SK-N-SH (cell line): ENCODE measurements at regions not wholly inside any gene's neighbourhood (a gene's known extent, or its start where the extent isn't known, plus 50 kb on each side); places are given as distances from the start of the nearest gene placed in this dataset.

ENCODE experiments used
- CTCF ChIA-PET: fragments of 300-600, 350-600 bp; formaldehyde crosslinking; extraction: SDS; loops from one replicate; lab custom pipeline; 2021; lab: Yijun Ruan, JAX
- POLR2A ChIA-PET: fragments of 350-600 bp; sonication (Branson Sonifier 250); formaldehyde crosslinking; extraction: SDS; loops from one replicate; lab custom pipeline; 2020; ENCODE audit warnings: antibody characterized with exemption, inconsistent platforms; lab: Yijun Ruan, JAX
- DNase-seq: peaks from one replicate; pipeline ENCODE4 v3.0.0; 2012
- H2AFZ ChIP-seq: fragments of 200-600 bp; sonication (generic); 2 replicates; pipeline ENCODE4 v1.8.1; 2016; ENCODE audit warnings: antibody characterized with exemption, mild to moderate bottlenecking, low read depth
- H3F3A ChIP-seq: fragments of 200-600 bp; sonication (generic); replicated peaks from 2 replicates; pipeline ENCODE3; 2016; ENCODE audit warnings: antibody characterized with exemption, mild to moderate bottlenecking; ENCODE audit not compliant: insufficient read depth
- H3K27ac ChIP-seq, 2 experiments: fragments of 200-500 bp in 1 of 2; fragments of 200-600 bp in 1 of 2; sonication (Bioruptor generic) in 1 of 2; sonication (generic), shearing (Covaris generic) in 1 of 2; 2 replicates each; pipeline versions ENCODE4 v1.5.1 to v1.6.1; 2014 to 2016; ENCODE audit warnings: low read depth in 2 of 2, inconsistent platforms in 1 of 2, low read length in 1 of 2, mild to moderate bottlenecking in 1 of 2, mixed read lengths in 1 of 2
- H3K27me3 ChIP-seq: fragments of 200-600 bp; sonication (generic), shearing (Covaris generic); 2 replicates; pipeline ENCODE4 v1.6.1; 2016; ENCODE audit warnings: mixed run types; ENCODE audit not compliant: insufficient read depth
- H3K36me3 ChIP-seq, 2 experiments: fragments of 200-500 bp in 1 of 2; fragments of 200-600 bp in 1 of 2; sonication (Bioruptor generic) in 1 of 2; sonication (generic) in 1 of 2; replicated peaks in 1 of 2; 2 replicates each; pipeline versions ENCODE3 to v1.5.1; 2014 to 2016; ENCODE audit warnings: low read length in 1 of 2, mild to moderate bottlenecking in 1 of 2; ENCODE audit not compliant: insufficient read depth in 2 of 2, control insufficient read depth in 1 of 2
- H3K4me1 ChIP-seq, 2 experiments: fragments of 200-500 bp in 1 of 2; fragments of 200-600 bp in 1 of 2; sonication (Bioruptor generic) in 1 of 2; sonication (generic), shearing (Covaris generic) in 1 of 2; 2 replicates each; pipeline versions ENCODE4 v1.5.1 to v1.6.1; 2014 to 2016; ENCODE audit warnings: low read depth in 1 of 2, low read length in 1 of 2, mixed run types in 1 of 2; ENCODE audit not compliant: insufficient read depth in 2 of 2, control insufficient read depth in 1 of 2
- H3K4me2 ChIP-seq: fragments of 200-600 bp; sonication (generic), shearing (Covaris generic); 2 replicates; pipeline ENCODE4 v1.6.1; 2017; ENCODE audit warnings: mixed run types
- H3K4me3 ChIP-seq, 2 experiments: fragments of 200-500 bp in 1 of 2; fragments of 200-600 bp in 1 of 2; sonication (Bioruptor generic) in 1 of 2; sonication (generic), shearing (Covaris generic) in 1 of 2; 2 replicates each; pipeline versions ENCODE4 v1.5.1 to v1.8.1; 2014 to 2016; ENCODE audit warnings: low read depth in 2 of 2, inconsistent platforms in 1 of 2, low read length in 1 of 2, mild to moderate bottlenecking in 1 of 2, mixed read lengths in 1 of 2, moderate library complexity in 1 of 2
- H3K79me2 ChIP-seq: fragments of 200-600 bp; sonication (generic); 2 replicates; pipeline ENCODE4 v1.8.1; 2017; ENCODE audit warnings: mild to moderate bottlenecking; ENCODE audit not compliant: insufficient read depth
- H3K9ac ChIP-seq: fragments of 200-600 bp; sonication (generic); 2 replicates; pipeline ENCODE4 v1.6.1; 2017; ENCODE audit warnings: mixed run types
- H3K9me2 ChIP-seq: fragments of 200-600 bp; sonication (generic); 2 replicates; pipeline ENCODE4 v1.6.1; 2017; ENCODE audit warnings: mixed run types
- H3K9me3 ChIP-seq: fragments of 200-600 bp; sonication (generic); 2 replicates; pipeline ENCODE4 v1.6.1; 2017; ENCODE audit warnings: mixed run types, mild to moderate bottlenecking, moderate library complexity
- H4K20me1 ChIP-seq: fragments of 200-600 bp; sonication (generic); 2 replicates; pipeline ENCODE4 v1.6.1; 2017; ENCODE audit warnings: mild to moderate bottlenecking, mixed run types; ENCODE audit not compliant: insufficient read depth
- CHD2 ChIP-seq: fragments of 150-350 bp; IDR thresholded peaks from 2 replicates; pipeline ENCODE4 v1.6.1; 2018; ENCODE audit warnings: low read length; ENCODE audit not compliant: partially characterized antibody
- EP300 ChIP-seq, 2 experiments: IDR thresholded peaks; 2 replicates each; pipeline versions ENCODE4 v1.4.0 to v1.6.1; 2012; ENCODE audit warnings: borderline replicate concordance in 1 of 2, low read depth in 1 of 2, low read length in 1 of 2
- FOSL2 ChIP-seq: IDR thresholded peaks from 2 replicates; pipeline ENCODE4 v1.4.0; 2012; ENCODE audit warnings: low read depth, mild to moderate bottlenecking, moderate library complexity, borderline replicate concordance
- FOXM1 ChIP-seq: IDR thresholded peaks from 2 replicates; pipeline ENCODE4 v1.4.0; 2012; ENCODE audit warnings: low read depth, mild to moderate bottlenecking
- GABPA ChIP-seq: IDR thresholded peaks from 2 replicates; pipeline ENCODE4 v1.4.0; 2012; ENCODE audit warnings: low read depth, mild to moderate bottlenecking
- GATA2 ChIP-seq: sonication (generic); formaldehyde crosslinking; IDR thresholded peaks from 2 replicates; pipeline ENCODE4 v1.5.0; 2020; ENCODE audit warnings: mild to moderate bottlenecking, missing genetic modification reagents
- MXI1 ChIP-seq: IDR thresholded peaks from 2 replicates; pipeline ENCODE4 v1.6.1; 2012; ENCODE audit warnings: mild to moderate bottlenecking, low read depth, low read length, improper control_type of control experiment
- NRF1 ChIP-seq: IDR thresholded peaks from 2 replicates; pipeline ENCODE4 v1.6.1; 2012; ENCODE audit warnings: low read depth, mild to moderate bottlenecking, low read length
- POLR2AphosphoS5 ChIP-seq: IDR thresholded peaks from 2 replicates; pipeline ENCODE4 v1.6.1; 2012; ENCODE audit warnings: low read depth, low read length
- RAD21 ChIP-seq: IDR thresholded peaks from 2 replicates; pipeline ENCODE4 v1.6.1; 2012; ENCODE audit warnings: mild to moderate bottlenecking, low read length
- RCOR1 ChIP-seq: fragments of 150-350 bp; IDR thresholded peaks from 2 replicates; pipeline ENCODE4 v1.6.1; 2017; ENCODE audit warnings: antibody characterized with exemption, low read length
- RFX5 ChIP-seq: IDR thresholded peaks from 2 replicates; pipeline ENCODE4 v1.6.1; 2012; ENCODE audit warnings: mild to moderate bottlenecking, improper control_type of control experiment, low read length
- SIN3A ChIP-seq: IDR thresholded peaks from 2 replicates; pipeline ENCODE4 v1.6.1; 2012; ENCODE audit warnings: low read depth, mild to moderate bottlenecking, low read length, moderate library complexity, borderline replicate concordance
- SMC3 ChIP-seq: IDR thresholded peaks from 2 replicates; pipeline ENCODE4 v1.6.1; 2012; ENCODE audit warnings: low read depth, low read length, improper control_type of control experiment
- YY1 ChIP-seq: IDR thresholded peaks from 2 replicates; pipeline ENCODE4 v1.4.0; 2012; ENCODE audit warnings: low read depth, mild to moderate bottlenecking
- WGBS: methylation state at CpG from one replicate; pipeline ENCODE4 v1.1.6; 2017; ENCODE audit warnings: low lambda C conversion rate; 5-methylcytosine and 5-hydroxymethylcytosine counted together
- TF ChIP-seq, protein P1 (sequence below): IDR thresholded peaks from 2 replicates; pipeline ENCODE4 v1.4.0; 2012; ENCODE audit warnings: low read depth
- TF ChIP-seq, protein P2 (sequence below): fragments of 150-350 bp; IDR thresholded peaks from 2 replicates; pipeline ENCODE4 v1.6.1; 2017; ENCODE audit warnings: antibody characterized with exemption, low read length, low read depth, borderline replicate concordance
- TF ChIP-seq, protein P3 (sequence below): IDR thresholded peaks from 2 replicates; pipeline ENCODE4 v1.6.1; 2012; ENCODE audit warnings: mild to moderate bottlenecking, low read depth, low read length, moderate library complexity
- TF ChIP-seq, protein P4 (sequence below): IDR thresholded peaks from 2 replicates; pipeline ENCODE4 v1.4.0; 2012; ENCODE audit warnings: low read depth, borderline replicate concordance
- TF ChIP-seq, protein P5 (sequence below): fragments of 150-350 bp; IDR thresholded peaks from 2 replicates; pipeline ENCODE4 v1.6.1; 2016; ENCODE audit warnings: mild to moderate bottlenecking, low read depth, low read length
- TF ChIP-seq, protein P6 (sequence below): IDR thresholded peaks from 2 replicates; pipeline ENCODE4 v1.4.0; 2012; ENCODE audit warnings: low read depth, borderline replicate concordance

DNA sequence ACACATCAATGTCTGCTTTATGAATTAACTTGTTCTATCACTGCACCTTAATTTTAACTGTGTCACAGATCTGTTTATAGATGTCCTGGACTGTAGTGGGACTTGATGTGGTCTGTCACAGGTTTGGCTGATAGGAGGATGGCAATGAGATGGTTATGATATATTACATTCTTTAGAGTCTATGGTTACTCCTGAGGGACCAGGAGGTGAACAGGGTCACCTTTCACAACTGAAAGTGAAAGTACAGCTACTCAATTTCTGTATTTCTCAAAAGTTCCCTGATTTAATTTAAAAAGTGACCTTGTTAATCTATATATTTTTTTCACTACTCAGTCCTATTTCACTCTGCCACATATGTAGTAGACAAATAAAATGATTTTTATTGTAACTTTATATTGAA is 1284.1 kb upstream of the GYPC start:
- no peak for DNase-seq
- CTCF ChIA-PET = no interaction called here
- Histone ChIP-seq H3K79me2 (no peaks in the 10 kb centered on the region), H2AFZ (no peak overlapping the region), H3K4me1 (no peaks in the 10 kb centered on the region), H3K4me2 (no peak overlapping the region), H4K20me1 (no peaks in the 10 kb centered on the region), H3K4me3 (no peak overlapping the region), H3K27ac (no peak overlapping the region), H3K27me3 (no peaks in the 10 kb centered on the region), H3K9me2 (no peaks in the 10 kb centered on the region), H3K9ac (no peak overlapping the region), H3F3A (no peaks in the 10 kb centered on the region), H3K9me3 (no peaks in the 10 kb centered on the region), H3K36me3 (no peaks in the 10 kb centered on the region)
- TF ChIP-seq, protein P1, sequence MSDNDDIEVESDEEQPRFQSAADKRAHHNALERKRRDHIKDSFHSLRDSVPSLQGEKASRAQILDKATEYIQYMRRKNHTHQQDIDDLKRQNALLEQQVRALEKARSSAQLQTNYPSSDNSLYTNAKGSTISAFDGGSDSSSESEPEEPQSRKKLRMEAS = no peak
- TF ChIP-seq RFX5 (no peak), SIN3A (no peak), RCOR1 (no peak), FOXM1 (no peak), RAD21 (no peak), SMC3 (no peak), CHD2 (no peak), POLR2AphosphoS5 (no peak), YY1 (no peak), FOSL2 (no peak)
- TF ChIP-seq, protein P2, sequence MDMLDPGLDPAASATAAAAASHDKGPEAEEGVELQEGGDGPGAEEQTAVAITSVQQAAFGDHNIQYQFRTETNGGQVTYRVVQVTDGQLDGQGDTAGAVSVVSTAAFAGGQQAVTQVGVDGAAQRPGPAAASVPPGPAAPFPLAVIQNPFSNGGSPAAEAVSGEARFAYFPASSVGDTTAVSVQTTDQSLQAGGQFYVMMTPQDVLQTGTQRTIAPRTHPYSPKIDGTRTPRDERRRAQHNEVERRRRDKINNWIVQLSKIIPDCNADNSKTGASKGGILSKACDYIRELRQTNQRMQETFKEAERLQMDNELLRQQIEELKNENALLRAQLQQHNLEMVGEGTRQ = no peak
- POLR2A ChIA-PET = no interaction called here

DNA sequence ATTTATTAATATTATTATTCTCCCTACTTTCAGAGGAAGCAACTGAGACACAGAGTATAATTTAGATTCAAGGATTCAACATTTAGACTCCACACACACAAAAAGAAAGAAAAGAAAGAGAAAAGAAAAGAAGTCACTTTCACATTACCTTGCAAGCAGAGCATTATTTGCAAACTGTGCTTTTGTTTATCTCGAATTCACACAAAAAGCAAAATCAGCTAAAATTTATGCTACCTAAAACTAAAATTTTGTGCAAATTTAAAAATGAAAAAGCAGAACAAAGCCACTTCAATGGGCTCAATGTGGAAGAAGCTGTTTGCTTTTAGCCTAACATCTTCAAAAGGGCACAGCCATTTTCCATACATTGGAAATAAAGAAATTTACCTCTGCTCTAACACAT is 1282.7 kb upstream of the GYPC start:
- WGBS = 2% methylated on average over 1 of the region's 1 CpG
- no peak overlapping the region for H3K9ac ChIP-seq
- no peak overlapping the region for H3K4me3 ChIP-seq
- H4K20me1 ChIP-seq = no peaks in the 10 kb centered on the region
- no peaks in the 10 kb centered on the region for H3K27me3 ChIP-seq
- no peak overlapping the region for H3K27ac ChIP-seq
- ChIA-PET CTCF (no interaction called here), POLR2A (no interaction called here)
- H3K36me3 ChIP-seq = no peaks in the 10 kb centered on the region
- DNase-seq = no peak
- H3K4me2 ChIP-seq = no peak overlapping the region
- H2AFZ ChIP-seq = no peak overlapping the region
- H3F3A ChIP-seq = no peaks in the 10 kb centered on the region
- H3K9me3 ChIP-seq = no peaks in the 10 kb centered on the region
- H3K79me2 ChIP-seq = no peaks in the 10 kb centered on the region
- no peaks in the 10 kb centered on the region for H3K4me1 ChIP-seq
- H3K9me2 ChIP-seq = no peaks in the 10 kb centered on the region
- no peak for TF ChIP-seq NRF1
- TF ChIP-seq, protein P3, sequence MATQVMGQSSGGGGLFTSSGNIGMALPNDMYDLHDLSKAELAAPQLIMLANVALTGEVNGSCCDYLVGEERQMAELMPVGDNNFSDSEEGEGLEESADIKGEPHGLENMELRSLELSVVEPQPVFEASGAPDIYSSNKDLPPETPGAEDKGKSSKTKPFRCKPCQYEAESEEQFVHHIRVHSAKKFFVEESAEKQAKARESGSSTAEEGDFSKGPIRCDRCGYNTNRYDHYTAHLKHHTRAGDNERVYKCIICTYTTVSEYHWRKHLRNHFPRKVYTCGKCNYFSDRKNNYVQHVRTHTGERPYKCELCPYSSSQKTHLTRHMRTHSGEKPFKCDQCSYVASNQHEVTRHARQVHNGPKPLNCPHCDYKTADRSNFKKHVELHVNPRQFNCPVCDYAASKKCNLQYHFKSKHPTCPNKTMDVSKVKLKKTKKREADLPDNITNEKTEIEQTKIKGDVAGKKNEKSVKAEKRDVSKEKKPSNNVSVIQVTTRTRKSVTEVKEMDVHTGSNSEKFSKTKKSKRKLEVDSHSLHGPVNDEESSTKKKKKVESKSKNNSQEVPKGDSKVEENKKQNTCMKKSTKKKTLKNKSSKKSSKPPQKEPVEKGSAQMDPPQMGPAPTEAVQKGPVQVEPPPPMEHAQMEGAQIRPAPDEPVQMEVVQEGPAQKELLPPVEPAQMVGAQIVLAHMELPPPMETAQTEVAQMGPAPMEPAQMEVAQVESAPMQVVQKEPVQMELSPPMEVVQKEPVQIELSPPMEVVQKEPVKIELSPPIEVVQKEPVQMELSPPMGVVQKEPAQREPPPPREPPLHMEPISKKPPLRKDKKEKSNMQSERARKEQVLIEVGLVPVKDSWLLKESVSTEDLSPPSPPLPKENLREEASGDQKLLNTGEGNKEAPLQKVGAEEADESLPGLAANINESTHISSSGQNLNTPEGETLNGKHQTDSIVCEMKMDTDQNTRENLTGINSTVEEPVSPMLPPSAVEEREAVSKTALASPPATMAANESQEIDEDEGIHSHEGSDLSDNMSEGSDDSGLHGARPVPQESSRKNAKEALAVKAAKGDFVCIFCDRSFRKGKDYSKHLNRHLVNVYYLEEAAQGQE = no peak
- TF ChIP-seq, protein P4, sequence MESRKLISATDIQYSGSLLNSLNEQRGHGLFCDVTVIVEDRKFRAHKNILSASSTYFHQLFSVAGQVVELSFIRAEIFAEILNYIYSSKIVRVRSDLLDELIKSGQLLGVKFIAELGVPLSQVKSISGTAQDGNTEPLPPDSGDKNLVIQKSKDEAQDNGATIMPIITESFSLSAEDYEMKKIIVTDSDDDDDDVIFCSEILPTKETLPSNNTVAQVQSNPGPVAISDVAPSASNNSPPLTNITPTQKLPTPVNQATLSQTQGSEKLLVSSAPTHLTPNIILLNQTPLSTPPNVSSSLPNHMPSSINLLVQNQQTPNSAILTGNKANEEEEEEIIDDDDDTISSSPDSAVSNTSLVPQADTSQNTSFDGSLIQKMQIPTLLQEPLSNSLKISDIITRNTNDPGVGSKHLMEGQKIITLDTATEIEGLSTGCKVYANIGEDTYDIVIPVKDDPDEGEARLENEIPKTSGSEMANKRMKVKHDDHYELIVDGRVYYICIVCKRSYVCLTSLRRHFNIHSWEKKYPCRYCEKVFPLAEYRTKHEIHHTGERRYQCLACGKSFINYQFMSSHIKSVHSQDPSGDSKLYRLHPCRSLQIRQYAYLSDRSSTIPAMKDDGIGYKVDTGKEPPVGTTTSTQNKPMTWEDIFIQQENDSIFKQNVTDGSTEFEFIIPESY = no peak
- TF ChIP-seq SMC3 = no peak
- no peak for TF ChIP-seq MXI1
- no peak for TF ChIP-seq GATA2 (CRISPR knock-in tag)
- TF ChIP-seq CHD2 = no peak
- TF ChIP-seq GABPA = no peak
- TF ChIP-seq, protein P5, sequence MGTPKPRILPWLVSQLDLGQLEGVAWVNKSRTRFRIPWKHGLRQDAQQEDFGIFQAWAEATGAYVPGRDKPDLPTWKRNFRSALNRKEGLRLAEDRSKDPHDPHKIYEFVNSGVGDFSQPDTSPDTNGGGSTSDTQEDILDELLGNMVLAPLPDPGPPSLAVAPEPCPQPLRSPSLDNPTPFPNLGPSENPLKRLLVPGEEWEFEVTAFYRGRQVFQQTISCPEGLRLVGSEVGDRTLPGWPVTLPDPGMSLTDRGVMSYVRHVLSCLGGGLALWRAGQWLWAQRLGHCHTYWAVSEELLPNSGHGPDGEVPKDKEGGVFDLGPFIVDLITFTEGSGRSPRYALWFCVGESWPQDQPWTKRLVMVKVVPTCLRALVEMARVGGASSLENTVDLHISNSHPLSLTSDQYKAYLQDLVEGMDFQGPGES = no peak
- TF ChIP-seq RCOR1 = no peak
- TF ChIP-seq EP300 (IDR thresholded peaks at IDR 0.05; ENCODE audit: borderline replicate concordance in 1 of 2, low read depth in 1 of 2, low read length in 1 of 2) = no peak
- no peak for TF ChIP-seq FOXM1
- TF ChIP-seq, protein P6, sequence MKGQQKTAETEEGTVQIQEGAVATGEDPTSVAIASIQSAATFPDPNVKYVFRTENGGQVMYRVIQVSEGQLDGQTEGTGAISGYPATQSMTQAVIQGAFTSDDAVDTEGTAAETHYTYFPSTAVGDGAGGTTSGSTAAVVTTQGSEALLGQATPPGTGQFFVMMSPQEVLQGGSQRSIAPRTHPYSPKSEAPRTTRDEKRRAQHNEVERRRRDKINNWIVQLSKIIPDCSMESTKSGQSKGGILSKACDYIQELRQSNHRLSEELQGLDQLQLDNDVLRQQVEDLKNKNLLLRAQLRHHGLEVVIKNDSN = no peak
